HepG2 (cell line): ENCODE measurements at regions not wholly inside any gene's neighbourhood (a gene's known extent, or its start where the extent isn't known, plus 50 kb on each side); places are given as distances from the start of the nearest gene placed in this dataset.

Experiments
- ATAC-seq: fragments of 200-7000 bp; cut with Tn5 transposase; 3 replicates; pipeline ENCODE4 v1.9.1; 2020; ENCODE audit warnings: mild to moderate bottlenecking, moderate library complexity
- BruUV-seq: library from RNA; stranded (reverse); fragments of 400-500 nt; replicated peaks from 2 replicates; lab custom pipeline; 2021; lab: Mats Ljungman, UMichigan
- CTCF ChIA-PET: fragments of 300-600 bp; formaldehyde crosslinking; extraction: SDS; loops from one replicate; lab custom pipeline; 2021; ENCODE audit warnings: low total read pairs, inconsistent platforms, low intra/inter-chr PET ratio; lab: Yijun Ruan, JAX
- POLR2A ChIA-PET: fragments of 350-600 bp; sonication (Branson Sonifier 250); formaldehyde crosslinking; loops from one replicate; lab custom pipeline; 2020; ENCODE audit warnings: antibody characterized with exemption, inconsistent platforms; lab: Yijun Ruan, JAX
- DNase-seq: peaks from one replicate; pipeline ENCODE4 v3.0.0-alpha.2; 2015; ENCODE audit warnings: low spot score
- FAIRE-seq: peaks from 3 replicates; lab custom pipeline; 2011; peaks lifted over from hg19 to GRCh38; lab: Jason Lieb, UNC
- H2AFZ ChIP-seq: one replicate; pipeline ENCODE4 v1.6.1; 2011; ENCODE audit warnings: low read length, inconsistent platforms
- H3K27ac ChIP-seq: fragments of 300-600 bp; 3 replicates; pipeline ENCODE4 v1.8.0; 2011; ENCODE audit warnings: mixed run types, mild to moderate bottlenecking, mixed read lengths, low read length, inconsistent platforms; ENCODE audit not compliant: insufficient read depth; ENCODE audit errors: extremely low read length
- H3K27me3 ChIP-seq, 2 experiments: fragments of 200-600 bp in 1 of 2; 2 replicates in 1 of 2; 3 replicates in 1 of 2; pipeline versions ENCODE4 v1.6.0 to v1.8.0; 2011; ENCODE audit warnings: low read length in 2 of 2, mild to moderate bottlenecking in 2 of 2, moderate library complexity in 2 of 2, inconsistent platforms in 1 of 2; ENCODE audit not compliant: insufficient read depth in 2 of 2, control insufficient read depth in 1 of 2
- H3K36me3 ChIP-seq, 2 experiments: fragments of 200-600 bp in 1 of 2; replicated peaks in 1 of 2; 2 replicates in 1 of 2; 3 replicates in 1 of 2; pipeline versions ENCODE4 v1.5.1 to v1.8.0; 2011; ENCODE audit warnings: low read length in 2 of 2, inconsistent platforms in 1 of 2; ENCODE audit not compliant: insufficient read depth in 2 of 2, control insufficient read depth in 1 of 2
- H3K4me1 ChIP-seq: 2 replicates; pipeline ENCODE4 v1.5.1; 2012; ENCODE audit warnings: low read length, inconsistent platforms; ENCODE audit not compliant: insufficient read depth
- H3K4me2 ChIP-seq: 2 replicates; pipeline ENCODE4 v1.6.0; 2011; ENCODE audit warnings: low read depth, low read length, inconsistent platforms
- H3K4me3 ChIP-seq, 3 experiments: fragments of 200-600 bp in 1 of 3; sonication (generic), shearing (Covaris generic) in 1 of 3; replicated peaks in 1 of 3; 2 replicates each; pipeline ENCODE4 v1.5.1; 2011 to 2016; ENCODE audit warnings: low read length in 3 of 3, inconsistent platforms in 2 of 3, low read depth in 2 of 3, mild to moderate bottlenecking in 2 of 3, control low read depth in 1 of 3, mixed read lengths in 1 of 3; ENCODE audit not compliant: insufficient read depth in 1 of 3
- H3K79me2 ChIP-seq: one replicate; pipeline ENCODE4 v1.6.1; 2011; ENCODE audit warnings: low read length, inconsistent platforms; ENCODE audit not compliant: insufficient read depth
- H3K9ac ChIP-seq: 2 replicates; pipeline ENCODE4 v1.6.0; 2011; ENCODE audit warnings: mild to moderate bottlenecking, low read depth, low read length, inconsistent platforms; ENCODE audit not compliant: insufficient read depth
- H3K9me3 ChIP-seq: 2 replicates; pipeline ENCODE4 v1.5.1; 2012; ENCODE audit warnings: mild to moderate bottlenecking, low read length
- H4K20me1 ChIP-seq: 2 replicates; pipeline ENCODE4 v1.6.0; 2011; ENCODE audit warnings: inconsistent platforms, mild to moderate bottlenecking, low read length, moderate library complexity; ENCODE audit not compliant: insufficient read depth
- CENPT ChIP-seq: sonication (generic); formaldehyde crosslinking; IDR thresholded peaks from 2 replicates; pipeline ENCODE4 v1.8.0; 2022; ENCODE audit warnings: low read depth, mild to moderate bottlenecking, moderate library complexity, missing genetic modification reagents
- RORA ChIP-seq: sonication (generic); formaldehyde crosslinking; IDR thresholded peaks from 2 replicates; pipeline ENCODE4 v1.5.0; 2020; ENCODE audit warnings: mild to moderate bottlenecking, missing genetic modification reagents, moderate library complexity
- ZKSCAN5 ChIP-seq: sonication (generic); formaldehyde crosslinking; IDR thresholded peaks from 2 replicates; pipeline ENCODE4 v1.5.1; 2020; ENCODE audit warnings: mild to moderate bottlenecking, missing genetic modification reagents
- ZNF530 ChIP-seq: sonication (generic); formaldehyde crosslinking; IDR thresholded peaks from 2 replicates; pipeline ENCODE4 v1.5.0; 2020; ENCODE audit warnings: low read depth, mild to moderate bottlenecking, missing genetic modification reagents
- ZNF564 ChIP-seq: sonication (generic); formaldehyde crosslinking; IDR thresholded peaks from 2 replicates; pipeline ENCODE4 v1.8.1; 2023; ENCODE audit warnings: mild to moderate bottlenecking, missing genetic modification reagents
- ZNF7 ChIP-seq: IDR thresholded peaks from 2 replicates; pipeline ENCODE4 v1.6.1; 2016; ENCODE audit warnings: missing biosample characterization, missing genetic modification reagents
- ZSCAN21 ChIP-seq: sonication (generic); formaldehyde crosslinking; IDR thresholded peaks from 2 replicates; pipeline ENCODE4 v1.8.0; 2022; ENCODE audit warnings: mild to moderate bottlenecking, missing genetic modification reagents, moderate library complexity, borderline replicate concordance
- WGBS: methylation state at CpG from one replicate; pipeline ENCODE4 v1.1.6; 2017; ENCODE audit warnings: low lambda C conversion rate; 5-methylcytosine and 5-hydroxymethylcytosine counted together
- in situ Hi-C: cut with HindIII; loops from 2 replicates; pipeline ENCODE4 v1.10.0; 2017; ENCODE audit warnings: low pct_unique_long_range_greater_than_20kb; ENCODE audit not compliant: extremely low pct_ligation_motif_present
- intact Hi-C: fragments of 100-400 bp; cut with micrococcal nuclease; formaldehyde crosslinking; loops from one replicate; pipeline ENCODE4 v1.10.0; 2022; ENCODE audit not compliant: unreplicated experiment
- TF ChIP-seq, protein P1 (sequence below): sonication (generic); formaldehyde crosslinking; IDR thresholded peaks from 2 replicates; pipeline ENCODE4 v1.5.0; 2020; ENCODE audit warnings: missing genetic modification reagents, mild to moderate bottlenecking, borderline replicate concordance
- TF ChIP-seq, protein P2 (sequence below): sonication (generic); formaldehyde crosslinking; IDR thresholded peaks from 2 replicates; pipeline ENCODE4 v1.5.1; 2020; ENCODE audit warnings: missing genetic modification reagents, mild to moderate bottlenecking, borderline replicate concordance
- TF ChIP-seq, protein P3 (sequence below): fragments of 450-650 bp; IDR thresholded peaks from 2 replicates; pipeline ENCODE4 v1.6.1; 2017
- TF ChIP-seq, protein P4 (sequence below): sonication (generic); formaldehyde crosslinking; IDR thresholded peaks from 2 replicates; pipeline ENCODE4 v1.4.0; 2020; ENCODE audit warnings: mild to moderate bottlenecking, missing genetic modification reagents
- TF ChIP-seq, protein P5 (sequence below): IDR thresholded peaks from 2 replicates; pipeline ENCODE4 v1.6.1; 2016; ENCODE audit warnings: low read depth, control low read depth
- TF ChIP-seq, protein P6 (sequence below): sonication (generic); formaldehyde crosslinking; IDR thresholded peaks from 2 replicates; pipeline ENCODE4 v1.5.0; 2020; ENCODE audit warnings: mild to moderate bottlenecking, missing genetic modification reagents
- TF ChIP-seq, protein P7 (sequence below): IDR thresholded peaks from 2 replicates; pipeline ENCODE4 v1.6.1; 2018; ENCODE audit warnings: missing genetic modification reagents, mild to moderate bottlenecking, missing compliant biosample characterization

DNA sequence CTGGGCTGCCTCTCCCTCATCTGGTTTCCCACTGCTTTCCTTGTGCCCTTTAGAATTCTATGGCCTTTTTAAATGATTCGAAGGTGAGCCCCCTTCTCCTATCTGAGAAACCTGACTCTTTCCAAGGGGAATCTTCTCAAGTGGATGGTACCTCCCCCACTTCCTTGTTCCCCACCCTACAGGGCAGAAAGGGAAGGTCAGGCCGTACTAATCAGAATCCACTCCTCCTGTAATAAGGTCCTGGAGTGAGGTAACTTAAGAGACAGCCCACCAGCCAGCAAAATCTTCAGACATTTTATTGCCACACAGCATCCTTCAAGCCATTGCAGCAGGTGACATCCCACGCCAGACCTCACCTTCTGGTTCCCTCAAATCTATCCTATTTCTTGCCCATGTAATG, 84.5 kb downstream of the MINAR1 start (continued):
- TF ChIP-seq, protein P1, sequence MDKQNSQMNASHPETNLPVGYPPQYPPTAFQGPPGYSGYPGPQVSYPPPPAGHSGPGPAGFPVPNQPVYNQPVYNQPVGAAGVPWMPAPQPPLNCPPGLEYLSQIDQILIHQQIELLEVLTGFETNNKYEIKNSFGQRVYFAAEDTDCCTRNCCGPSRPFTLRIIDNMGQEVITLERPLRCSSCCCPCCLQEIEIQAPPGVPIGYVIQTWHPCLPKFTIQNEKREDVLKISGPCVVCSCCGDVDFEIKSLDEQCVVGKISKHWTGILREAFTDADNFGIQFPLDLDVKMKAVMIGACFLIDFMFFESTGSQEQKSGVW (CRISPR knock-in tag) = no peak
- TF ChIP-seq, protein P2, sequence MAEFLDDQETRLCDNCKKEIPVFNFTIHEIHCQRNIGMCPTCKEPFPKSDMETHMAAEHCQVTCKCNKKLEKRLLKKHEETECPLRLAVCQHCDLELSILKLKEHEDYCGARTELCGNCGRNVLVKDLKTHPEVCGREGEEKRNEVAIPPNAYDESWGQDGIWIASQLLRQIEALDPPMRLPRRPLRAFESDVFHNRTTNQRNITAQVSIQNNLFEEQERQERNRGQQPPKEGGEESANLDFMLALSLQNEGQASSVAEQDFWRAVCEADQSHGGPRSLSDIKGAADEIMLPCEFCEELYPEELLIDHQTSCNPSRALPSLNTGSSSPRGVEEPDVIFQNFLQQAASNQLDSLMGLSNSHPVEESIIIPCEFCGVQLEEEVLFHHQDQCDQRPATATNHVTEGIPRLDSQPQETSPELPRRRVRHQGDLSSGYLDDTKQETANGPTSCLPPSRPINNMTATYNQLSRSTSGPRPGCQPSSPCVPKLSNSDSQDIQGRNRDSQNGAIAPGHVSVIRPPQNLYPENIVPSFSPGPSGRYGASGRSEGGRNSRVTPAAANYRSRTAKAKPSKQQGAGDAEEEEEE (CRISPR knock-in tag) = no peak

DNA sequence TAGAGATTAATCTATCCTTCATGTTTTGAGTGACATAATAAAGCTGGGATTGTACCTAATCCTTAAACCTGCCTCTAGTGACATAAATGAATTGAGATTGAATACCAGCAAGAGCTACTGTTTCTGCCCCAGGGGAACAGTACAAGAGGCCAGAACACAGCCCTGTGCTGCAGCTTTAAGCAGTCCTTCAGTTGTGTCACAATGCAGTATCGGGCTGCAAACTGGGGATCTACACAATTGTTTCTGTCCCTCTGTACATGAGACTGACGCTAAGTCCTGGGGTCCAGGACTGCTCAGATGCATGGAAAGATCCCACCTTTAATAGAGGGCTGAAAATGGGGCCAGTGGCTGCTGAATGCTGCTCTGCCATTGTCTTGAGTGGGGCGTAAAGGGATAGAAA, 87.5 kb downstream of the MINAR1 start:
- ChIA-PET CTCF (no interaction called here), POLR2A (no interaction called here)
- in situ Hi-C loops (no loop called here), intact Hi-C loops (no loop called here)
- Histone ChIP-seq H3K27ac (no peak overlapping the region), H3K4me1 (no peaks in the 10 kb centered on the region), H3K9ac (no peak overlapping the region), H2AFZ (no peak overlapping the region), H3K27me3 (no peaks in the 10 kb centered on the region; a peak in 1 of 5 replicates), H3K36me3 (no peaks in the 10 kb centered on the region), H4K20me1 (no peaks in the 10 kb centered on the region), H3K9me3 (no peaks in the 10 kb centered on the region), H3K79me2 (no peaks in the 10 kb centered on the region), H3K4me3 (no peak overlapping the region), H3K4me2 (no peak overlapping the region)
- no TSS peak for BruUV-seq
- ATAC-seq = no peak
- no peak for DNase-seq
- 36% methylated on average over 3 of the region's 3 CpGs for WGBS
- no peak for FAIRE-seq
- TF ChIP-seq, protein P3, sequence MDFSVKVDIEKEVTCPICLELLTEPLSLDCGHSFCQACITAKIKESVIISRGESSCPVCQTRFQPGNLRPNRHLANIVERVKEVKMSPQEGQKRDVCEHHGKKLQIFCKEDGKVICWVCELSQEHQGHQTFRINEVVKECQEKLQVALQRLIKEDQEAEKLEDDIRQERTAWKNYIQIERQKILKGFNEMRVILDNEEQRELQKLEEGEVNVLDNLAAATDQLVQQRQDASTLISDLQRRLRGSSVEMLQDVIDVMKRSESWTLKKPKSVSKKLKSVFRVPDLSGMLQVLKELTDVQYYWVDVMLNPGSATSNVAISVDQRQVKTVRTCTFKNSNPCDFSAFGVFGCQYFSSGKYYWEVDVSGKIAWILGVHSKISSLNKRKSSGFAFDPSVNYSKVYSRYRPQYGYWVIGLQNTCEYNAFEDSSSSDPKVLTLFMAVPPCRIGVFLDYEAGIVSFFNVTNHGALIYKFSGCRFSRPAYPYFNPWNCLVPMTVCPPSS = no peak
- TF ChIP-seq ZNF7 (CRISPR knock-in tag) (no peak), ZNF530 (no peak), RORA (no peak), ZSCAN21 (no peak), ZNF564 (CRISPR knock-in tag) (no peak), CENPT (CRISPR knock-in tag) (no peak), ZKSCAN5 (CRISPR knock-in tag) (no peak)
- TF ChIP-seq, protein P4, sequence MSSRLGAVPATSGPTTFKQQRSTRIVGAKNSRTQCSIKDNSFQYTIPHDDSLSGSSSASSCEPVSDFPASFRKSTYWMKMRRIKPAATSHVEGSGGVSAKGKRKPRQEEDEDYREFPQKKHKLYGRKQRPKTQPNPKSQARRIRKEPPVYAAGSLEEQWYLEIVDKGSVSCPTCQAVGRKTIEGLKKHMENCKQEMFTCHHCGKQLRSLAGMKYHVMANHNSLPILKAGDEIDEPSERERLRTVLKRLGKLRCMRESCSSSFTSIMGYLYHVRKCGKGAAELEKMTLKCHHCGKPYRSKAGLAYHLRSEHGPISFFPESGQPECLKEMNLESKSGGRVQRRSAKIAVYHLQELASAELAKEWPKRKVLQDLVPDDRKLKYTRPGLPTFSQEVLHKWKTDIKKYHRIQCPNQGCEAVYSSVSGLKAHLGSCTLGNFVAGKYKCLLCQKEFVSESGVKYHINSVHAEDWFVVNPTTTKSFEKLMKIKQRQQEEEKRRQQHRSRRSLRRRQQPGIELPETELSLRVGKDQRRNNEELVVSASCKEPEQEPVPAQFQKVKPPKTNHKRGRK (CRISPR knock-in tag) = no peak
- TF ChIP-seq, protein P5, sequence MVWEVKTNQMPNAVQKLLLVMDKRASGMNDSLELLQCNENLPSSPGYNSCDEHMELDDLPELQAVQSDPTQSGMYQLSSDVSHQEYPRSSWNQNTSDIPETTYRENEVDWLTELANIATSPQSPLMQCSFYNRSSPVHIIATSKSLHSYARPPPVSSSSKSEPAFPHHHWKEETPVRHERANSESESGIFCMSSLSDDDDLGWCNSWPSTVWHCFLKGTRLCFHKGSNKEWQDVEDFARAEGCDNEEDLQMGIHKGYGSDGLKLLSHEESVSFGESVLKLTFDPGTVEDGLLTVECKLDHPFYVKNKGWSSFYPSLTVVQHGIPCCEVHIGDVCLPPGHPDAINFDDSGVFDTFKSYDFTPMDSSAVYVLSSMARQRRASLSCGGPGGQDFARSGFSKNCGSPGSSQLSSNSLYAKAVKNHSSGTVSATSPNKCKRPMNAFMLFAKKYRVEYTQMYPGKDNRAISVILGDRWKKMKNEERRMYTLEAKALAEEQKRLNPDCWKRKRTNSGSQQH (CRISPR knock-in tag) = no peak
- TF ChIP-seq, protein P6, sequence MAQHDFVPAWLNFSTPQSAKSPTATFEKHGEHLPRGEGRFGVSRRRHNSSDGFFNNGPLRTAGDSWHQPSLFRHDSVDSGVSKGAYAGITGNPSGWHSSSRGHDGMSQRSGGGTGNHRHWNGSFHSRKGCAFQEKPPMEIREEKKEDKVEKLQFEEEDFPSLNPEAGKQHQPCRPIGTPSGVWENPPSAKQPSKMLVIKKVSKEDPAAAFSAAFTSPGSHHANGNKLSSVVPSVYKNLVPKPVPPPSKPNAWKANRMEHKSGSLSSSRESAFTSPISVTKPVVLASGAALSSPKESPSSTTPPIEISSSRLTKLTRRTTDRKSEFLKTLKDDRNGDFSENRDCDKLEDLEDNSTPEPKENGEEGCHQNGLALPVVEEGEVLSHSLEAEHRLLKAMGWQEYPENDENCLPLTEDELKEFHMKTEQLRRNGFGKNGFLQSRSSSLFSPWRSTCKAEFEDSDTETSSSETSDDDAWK (CRISPR knock-in tag) = no peak
- TF ChIP-seq, protein P7, sequence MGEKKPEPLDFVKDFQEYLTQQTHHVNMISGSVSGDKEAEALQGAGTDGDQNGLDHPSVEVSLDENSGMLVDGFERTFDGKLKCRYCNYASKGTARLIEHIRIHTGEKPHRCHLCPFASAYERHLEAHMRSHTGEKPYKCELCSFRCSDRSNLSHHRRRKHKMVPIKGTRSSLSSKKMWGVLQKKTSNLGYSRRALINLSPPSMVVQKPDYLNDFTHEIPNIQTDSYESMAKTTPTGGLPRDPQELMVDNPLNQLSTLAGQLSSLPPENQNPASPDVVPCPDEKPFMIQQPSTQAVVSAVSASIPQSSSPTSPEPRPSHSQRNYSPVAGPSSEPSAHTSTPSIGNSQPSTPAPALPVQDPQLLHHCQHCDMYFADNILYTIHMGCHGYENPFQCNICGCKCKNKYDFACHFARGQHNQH (CRISPR knock-in tag) = no peak
